ENCODE measurements at regions not wholly inside any gene's neighbourhood (a gene's known extent, or its start where the extent isn't known, plus 50 kb on each side); places are given as distances from the start of the nearest gene placed in this dataset.

DNA sequence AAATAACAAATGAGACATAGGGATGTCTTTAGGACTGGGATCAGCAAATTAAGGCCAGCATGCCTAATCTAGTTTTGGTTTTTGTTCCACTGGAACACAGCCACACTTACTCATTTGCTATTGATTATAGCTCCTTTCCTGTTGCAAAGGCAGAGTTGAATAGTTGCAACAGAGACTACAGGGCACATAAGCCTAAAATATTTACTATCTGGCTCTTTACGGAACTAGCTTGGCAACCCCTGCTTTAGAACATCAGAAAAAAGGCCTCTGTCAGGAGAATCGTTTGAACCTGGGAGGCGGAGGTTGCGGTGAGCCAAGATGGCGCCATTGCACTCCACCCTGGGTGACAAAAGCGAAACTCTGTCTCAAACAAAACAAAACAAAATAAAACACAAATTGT is 384.8 kb downstream of the ELAVL2 start:
- TF ChIP-seq, protein P1, sequence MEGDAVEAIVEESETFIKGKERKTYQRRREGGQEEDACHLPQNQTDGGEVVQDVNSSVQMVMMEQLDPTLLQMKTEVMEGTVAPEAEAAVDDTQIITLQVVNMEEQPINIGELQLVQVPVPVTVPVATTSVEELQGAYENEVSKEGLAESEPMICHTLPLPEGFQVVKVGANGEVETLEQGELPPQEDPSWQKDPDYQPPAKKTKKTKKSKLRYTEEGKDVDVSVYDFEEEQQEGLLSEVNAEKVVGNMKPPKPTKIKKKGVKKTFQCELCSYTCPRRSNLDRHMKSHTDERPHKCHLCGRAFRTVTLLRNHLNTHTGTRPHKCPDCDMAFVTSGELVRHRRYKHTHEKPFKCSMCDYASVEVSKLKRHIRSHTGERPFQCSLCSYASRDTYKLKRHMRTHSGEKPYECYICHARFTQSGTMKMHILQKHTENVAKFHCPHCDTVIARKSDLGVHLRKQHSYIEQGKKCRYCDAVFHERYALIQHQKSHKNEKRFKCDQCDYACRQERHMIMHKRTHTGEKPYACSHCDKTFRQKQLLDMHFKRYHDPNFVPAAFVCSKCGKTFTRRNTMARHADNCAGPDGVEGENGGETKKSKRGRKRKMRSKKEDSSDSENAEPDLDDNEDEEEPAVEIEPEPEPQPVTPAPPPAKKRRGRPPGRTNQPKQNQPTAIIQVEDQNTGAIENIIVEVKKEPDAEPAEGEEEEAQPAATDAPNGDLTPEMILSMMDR (conservative IDR thresholded peaks at IDR 0.05; ENCODE audit: low read length) = no peak
- TF ChIP-seq EZH2phosphoT487 (IDR thresholded peaks at IDR 0.05; ENCODE audit: borderline replicate concordance, low read depth, low read length) = no peak

Data from OCI-LY7 (cell line).